Smooth muscle cell (in vitro differentiated cells): ENCODE measurements at regions not wholly inside any gene's neighbourhood (a gene's known extent, or its start where the extent isn't known, plus 50 kb on each side); places are given as distances from the start of the nearest gene placed in this dataset. TPM values are rescaled to one million over a fixed set of nuclear protein-coding genes. Genes with fewer than 3 reads are reported as not detected.

Experiments
- DNase-seq: peaks from one replicate; lab custom pipeline; 2025; ENCODE audit not compliant: unreplicated experiment; lab: John Stamatoyannopoulos, UW
- H2AFZ ChIP-seq: fragments of 200-600 bp; sonication (generic); 2 replicates; pipeline ENCODE4 v1.6.0; 2016; ENCODE audit warnings: antibody characterized with exemption, low read depth, mild to moderate bottlenecking
- H3F3A ChIP-seq: fragments of 200-600 bp; sonication (generic); 2 replicates; pipeline ENCODE4 v1.6.0; 2017; ENCODE audit warnings: antibody characterized with exemption, low read depth
- H3K27ac ChIP-seq: fragments of 200-600 bp; sonication (generic); 2 replicates; pipeline ENCODE4 v1.5.1; 2016; ENCODE audit warnings: low read depth, mild to moderate bottlenecking
- H3K27me3 ChIP-seq: fragments of 200-600 bp; sonication (generic); 2 replicates; pipeline ENCODE4 v1.6.1; 2016; ENCODE audit warnings: low read depth, mild to moderate bottlenecking
- H3K36me3 ChIP-seq: fragments of 200-600 bp; sonication (generic); 2 replicates; pipeline ENCODE4 v1.5.1; 2016; ENCODE audit warnings: low read depth
- H3K4me1 ChIP-seq: fragments of 200-600 bp; sonication (generic); 2 replicates; pipeline ENCODE4 v1.5.1; 2016; ENCODE audit warnings: low read depth
- H3K4me2 ChIP-seq: fragments of 200-600 bp; sonication (generic); 2 replicates; pipeline ENCODE4 v1.6.0; 2016; ENCODE audit warnings: mild to moderate bottlenecking
- H3K4me3 ChIP-seq: fragments of 200-600 bp; sonication (generic); 2 replicates; pipeline ENCODE4 v1.5.1; 2016; ENCODE audit warnings: mild to moderate bottlenecking
- H3K79me2 ChIP-seq: fragments of 200-600 bp; sonication (generic); 2 replicates; pipeline ENCODE4 v1.6.0; 2016; ENCODE audit warnings: low read depth, mild to moderate bottlenecking
- H3K9ac ChIP-seq: fragments of 200-600 bp; sonication (generic); 2 replicates; pipeline ENCODE4 v1.6.0; 2016; ENCODE audit warnings: low read depth
- H3K9me3 ChIP-seq: fragments of 200-600 bp; sonication (generic); replicated peaks from 2 replicates; pipeline ENCODE4 v1.5.1; 2016; ENCODE audit warnings: low read depth
- H4K20me1 ChIP-seq: fragments of 200-600 bp; sonication (generic); 2 replicates; pipeline ENCODE4 v1.6.0; 2016; ENCODE audit warnings: low read depth
- CTCF ChIP-seq: fragments of 200-600 bp; sonication (generic); IDR thresholded peaks from 2 replicates; pipeline ENCODE4 v1.5.1; 2017; ENCODE audit warnings: borderline replicate concordance, mild to moderate bottlenecking, antibody characterized with exemption; ENCODE audit not compliant: insufficient read depth, poor library complexity, severe bottlenecking
- WGBS: methylation state at CpG from one replicate; pipeline ENCODE4 v1.1.7; 2016; ENCODE audit warnings: low lambda C conversion rate; 5-methylcytosine and 5-hydroxymethylcytosine counted together
- small RNA-seq: library from RNA; depleted of rRNA; stranded (forward); fragments of <200 nt; gene quantifications from one replicate; pipeline ENCODE3, GENCODE V24; 2014

- H3K79me2 ChIP-seq, result no peaks in the 10 kb centered on the region
- no peak overlapping the region for H3K4me2 ChIP-seq
- no peak overlapping the region for H3K4me3 ChIP-seq
- no peak overlapping the region for H3K9ac ChIP-seq
- no peaks in the 10 kb centered on the region for H3K27me3 ChIP-seq
- no peaks in the 10 kb centered on the region for H3F3A ChIP-seq
- H4K20me1 ChIP-seq, result no peaks in the 10 kb centered on the region
- no peaks in the 10 kb centered on the region for H3K4me1 ChIP-seq
- H3K9me3 ChIP-seq, result no peaks in the 10 kb centered on the region
- H3K27ac ChIP-seq, result no peak overlapping the region
- H2AFZ ChIP-seq, result no peak overlapping the region
- DNase-seq, result no peak
- no peak for TF ChIP-seq CTCF
- H3K36me3 ChIP-seq, result no peaks in the 10 kb centered on the region
Observed at GRCh38 chr14:36233217-36233616, 56.7 kb upstream of the PTCSC3 start.

GRCh38 chr14:36229262-36229661, 52.7 kb upstream of the PTCSC3 start:
- no peak overlapping the region for H3K4me3 ChIP-seq
- no peaks in the 10 kb centered on the region for H3K27me3 ChIP-seq
- no peak overlapping the region for H3K4me2 ChIP-seq
- H3K36me3 ChIP-seq, result no peaks in the 10 kb centered on the region
- H3K9me3 ChIP-seq, result no peaks in the 10 kb centered on the region
- WGBS, result 74% methylated on average over 2 of the region's 2 CpGs
- H3K27ac ChIP-seq, result no peak overlapping the region
- no peak for DNase-seq
- no peak for TF ChIP-seq CTCF
- peaks cover 4% of the 10 kb centered on the region for H3K4me1 ChIP-seq
- H3K9ac ChIP-seq, result no peak overlapping the region
- no peak overlapping the region for H2AFZ ChIP-seq
- no peaks in the 10 kb centered on the region for H4K20me1 ChIP-seq
- H3K79me2 ChIP-seq, result no peaks in the 10 kb centered on the region
- no peaks in the 10 kb centered on the region for H3F3A ChIP-seq

GRCh38 chr14:36227802-36228201, 51.3 kb upstream of the PTCSC3 start:
- no peak overlapping the region for H3K4me2 ChIP-seq
- no peak overlapping the region for H3K27ac ChIP-seq
- 41% methylated on average over 2 of the region's 2 CpGs for WGBS
- DNase-seq, result no peak
- H4K20me1 ChIP-seq, result no peaks in the 10 kb centered on the region
- H3K36me3 ChIP-seq, result no peaks in the 10 kb centered on the region
- TF ChIP-seq CTCF, result no peak
- H3K27me3 ChIP-seq, result no peaks in the 10 kb centered on the region
- H3K79me2 ChIP-seq, result no peaks in the 10 kb centered on the region
- no peak overlapping the region for H3K9ac ChIP-seq
- H3K9me3 ChIP-seq, result no peaks in the 10 kb centered on the region
- H2AFZ ChIP-seq, result peak overlapping the region; percentile 16
- peaks cover 15% of the 10 kb centered on the region for H3K4me1 ChIP-seq
- H3K4me3 ChIP-seq, result no peak overlapping the region
- H3F3A ChIP-seq, result no peaks in the 10 kb centered on the region

- Histone ChIP-seq H3K79me2 (no peaks in the 10 kb centered on the region), H3K9ac (no peak overlapping the region), H3K4me1 (peaks cover 17% of the 10 kb centered on the region), H3K9me3 (no peaks in the 10 kb centered on the region), H2AFZ (no peak overlapping the region), H3K4me2 (no peak overlapping the region), H3K36me3 (no peaks in the 10 kb centered on the region), H3K4me3 (no peak overlapping the region), H4K20me1 (no peaks in the 10 kb centered on the region), H3K27me3 (no peaks in the 10 kb centered on the region), H3K27ac (no peak overlapping the region), H3F3A (no peaks in the 10 kb centered on the region)
- whole genome bisulfite sequencing, result 75% methylated on average over 1 of the region's 1 CpG
- DNase-seq, result no peak
- no peak for TF ChIP-seq CTCF
Observed at GRCh38 chr14:36227344-36227743, 50.8 kb upstream of the PTCSC3 start.

Small RNA genes in the stretch of these regions (small RNA-seq; reads per million reads assigned to genes)
- gene RN7SKP21, result not detected
